ENCODE measurements at regions not wholly inside any gene's neighbourhood (a gene's known extent, or its start where the extent isn't known, plus 50 kb on each side); places are given as distances from the start of the nearest gene placed in this dataset.

DNA sequence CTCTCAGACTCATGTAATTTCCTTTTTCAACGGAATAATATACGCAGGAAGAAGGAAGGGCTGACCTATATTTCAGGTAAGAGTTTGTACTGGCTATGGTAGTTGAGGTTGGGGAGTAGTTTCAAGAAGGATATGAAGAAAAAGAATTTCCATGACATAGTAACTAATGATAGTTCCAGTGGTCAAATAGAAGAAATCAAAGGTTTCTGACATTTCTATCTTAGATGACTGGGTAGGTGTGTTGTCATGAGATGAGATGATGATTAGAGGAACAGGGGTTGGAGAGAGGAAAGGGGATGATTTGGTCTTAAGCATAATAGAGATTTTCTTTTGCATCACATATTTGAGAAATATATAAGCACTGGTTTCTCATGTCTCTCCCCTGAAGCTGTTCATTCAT is 166.0 kb downstream of the SPATA31D1 start (continued):
- TF ChIP-seq, protein P1, sequence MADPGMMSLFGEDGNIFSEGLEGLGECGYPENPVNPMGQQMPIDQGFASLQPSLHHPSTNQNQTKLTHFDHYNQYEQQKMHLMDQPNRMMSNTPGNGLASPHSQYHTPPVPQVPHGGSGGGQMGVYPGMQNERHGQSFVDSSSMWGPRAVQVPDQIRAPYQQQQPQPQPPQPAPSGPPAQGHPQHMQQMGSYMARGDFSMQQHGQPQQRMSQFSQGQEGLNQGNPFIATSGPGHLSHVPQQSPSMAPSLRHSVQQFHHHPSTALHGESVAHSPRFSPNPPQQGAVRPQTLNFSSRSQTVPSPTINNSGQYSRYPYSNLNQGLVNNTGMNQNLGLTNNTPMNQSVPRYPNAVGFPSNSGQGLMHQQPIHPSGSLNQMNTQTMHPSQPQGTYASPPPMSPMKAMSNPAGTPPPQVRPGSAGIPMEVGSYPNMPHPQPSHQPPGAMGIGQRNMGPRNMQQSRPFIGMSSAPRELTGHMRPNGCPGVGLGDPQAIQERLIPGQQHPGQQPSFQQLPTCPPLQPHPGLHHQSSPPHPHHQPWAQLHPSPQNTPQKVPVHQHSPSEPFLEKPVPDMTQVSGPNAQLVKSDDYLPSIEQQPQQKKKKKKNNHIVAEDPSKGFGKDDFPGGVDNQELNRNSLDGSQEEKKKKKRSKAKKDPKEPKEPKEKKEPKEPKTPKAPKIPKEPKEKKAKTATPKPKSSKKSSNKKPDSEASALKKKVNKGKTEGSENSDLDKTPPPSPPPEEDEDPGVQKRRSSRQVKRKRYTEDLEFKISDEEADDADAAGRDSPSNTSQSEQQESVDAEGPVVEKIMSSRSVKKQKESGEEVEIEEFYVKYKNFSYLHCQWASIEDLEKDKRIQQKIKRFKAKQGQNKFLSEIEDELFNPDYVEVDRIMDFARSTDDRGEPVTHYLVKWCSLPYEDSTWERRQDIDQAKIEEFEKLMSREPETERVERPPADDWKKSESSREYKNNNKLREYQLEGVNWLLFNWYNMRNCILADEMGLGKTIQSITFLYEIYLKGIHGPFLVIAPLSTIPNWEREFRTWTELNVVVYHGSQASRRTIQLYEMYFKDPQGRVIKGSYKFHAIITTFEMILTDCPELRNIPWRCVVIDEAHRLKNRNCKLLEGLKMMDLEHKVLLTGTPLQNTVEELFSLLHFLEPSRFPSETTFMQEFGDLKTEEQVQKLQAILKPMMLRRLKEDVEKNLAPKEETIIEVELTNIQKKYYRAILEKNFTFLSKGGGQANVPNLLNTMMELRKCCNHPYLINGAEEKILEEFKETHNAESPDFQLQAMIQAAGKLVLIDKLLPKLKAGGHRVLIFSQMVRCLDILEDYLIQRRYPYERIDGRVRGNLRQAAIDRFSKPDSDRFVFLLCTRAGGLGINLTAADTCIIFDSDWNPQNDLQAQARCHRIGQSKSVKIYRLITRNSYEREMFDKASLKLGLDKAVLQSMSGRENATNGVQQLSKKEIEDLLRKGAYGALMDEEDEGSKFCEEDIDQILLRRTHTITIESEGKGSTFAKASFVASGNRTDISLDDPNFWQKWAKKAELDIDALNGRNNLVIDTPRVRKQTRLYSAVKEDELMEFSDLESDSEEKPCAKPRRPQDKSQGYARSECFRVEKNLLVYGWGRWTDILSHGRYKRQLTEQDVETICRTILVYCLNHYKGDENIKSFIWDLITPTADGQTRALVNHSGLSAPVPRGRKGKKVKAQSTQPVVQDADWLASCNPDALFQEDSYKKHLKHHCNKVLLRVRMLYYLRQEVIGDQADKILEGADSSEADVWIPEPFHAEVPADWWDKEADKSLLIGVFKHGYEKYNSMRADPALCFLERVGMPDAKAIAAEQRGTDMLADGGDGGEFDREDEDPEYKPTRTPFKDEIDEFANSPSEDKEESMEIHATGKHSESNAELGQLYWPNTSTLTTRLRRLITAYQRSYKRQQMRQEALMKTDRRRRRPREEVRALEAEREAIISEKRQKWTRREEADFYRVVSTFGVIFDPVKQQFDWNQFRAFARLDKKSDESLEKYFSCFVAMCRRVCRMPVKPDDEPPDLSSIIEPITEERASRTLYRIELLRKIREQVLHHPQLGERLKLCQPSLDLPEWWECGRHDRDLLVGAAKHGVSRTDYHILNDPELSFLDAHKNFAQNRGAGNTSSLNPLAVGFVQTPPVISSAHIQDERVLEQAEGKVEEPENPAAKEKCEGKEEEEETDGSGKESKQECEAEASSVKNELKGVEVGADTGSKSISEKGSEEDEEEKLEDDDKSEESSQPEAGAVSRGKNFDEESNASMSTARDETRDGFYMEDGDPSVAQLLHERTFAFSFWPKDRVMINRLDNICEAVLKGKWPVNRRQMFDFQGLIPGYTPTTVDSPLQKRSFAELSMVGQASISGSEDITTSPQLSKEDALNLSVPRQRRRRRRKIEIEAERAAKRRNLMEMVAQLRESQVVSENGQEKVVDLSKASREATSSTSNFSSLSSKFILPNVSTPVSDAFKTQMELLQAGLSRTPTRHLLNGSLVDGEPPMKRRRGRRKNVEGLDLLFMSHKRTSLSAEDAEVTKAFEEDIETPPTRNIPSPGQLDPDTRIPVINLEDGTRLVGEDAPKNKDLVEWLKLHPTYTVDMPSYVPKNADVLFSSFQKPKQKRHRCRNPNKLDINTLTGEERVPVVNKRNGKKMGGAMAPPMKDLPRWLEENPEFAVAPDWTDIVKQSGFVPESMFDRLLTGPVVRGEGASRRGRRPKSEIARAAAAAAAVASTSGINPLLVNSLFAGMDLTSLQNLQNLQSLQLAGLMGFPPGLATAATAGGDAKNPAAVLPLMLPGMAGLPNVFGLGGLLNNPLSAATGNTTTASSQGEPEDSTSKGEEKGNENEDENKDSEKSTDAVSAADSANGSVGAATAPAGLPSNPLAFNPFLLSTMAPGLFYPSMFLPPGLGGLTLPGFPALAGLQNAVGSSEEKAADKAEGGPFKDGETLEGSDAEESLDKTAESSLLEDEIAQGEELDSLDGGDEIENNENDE (IDR thresholded peaks at IDR 0.05; ENCODE audit: low read depth, low read length) = no peak
- TF ChIP-seq, protein P2, sequence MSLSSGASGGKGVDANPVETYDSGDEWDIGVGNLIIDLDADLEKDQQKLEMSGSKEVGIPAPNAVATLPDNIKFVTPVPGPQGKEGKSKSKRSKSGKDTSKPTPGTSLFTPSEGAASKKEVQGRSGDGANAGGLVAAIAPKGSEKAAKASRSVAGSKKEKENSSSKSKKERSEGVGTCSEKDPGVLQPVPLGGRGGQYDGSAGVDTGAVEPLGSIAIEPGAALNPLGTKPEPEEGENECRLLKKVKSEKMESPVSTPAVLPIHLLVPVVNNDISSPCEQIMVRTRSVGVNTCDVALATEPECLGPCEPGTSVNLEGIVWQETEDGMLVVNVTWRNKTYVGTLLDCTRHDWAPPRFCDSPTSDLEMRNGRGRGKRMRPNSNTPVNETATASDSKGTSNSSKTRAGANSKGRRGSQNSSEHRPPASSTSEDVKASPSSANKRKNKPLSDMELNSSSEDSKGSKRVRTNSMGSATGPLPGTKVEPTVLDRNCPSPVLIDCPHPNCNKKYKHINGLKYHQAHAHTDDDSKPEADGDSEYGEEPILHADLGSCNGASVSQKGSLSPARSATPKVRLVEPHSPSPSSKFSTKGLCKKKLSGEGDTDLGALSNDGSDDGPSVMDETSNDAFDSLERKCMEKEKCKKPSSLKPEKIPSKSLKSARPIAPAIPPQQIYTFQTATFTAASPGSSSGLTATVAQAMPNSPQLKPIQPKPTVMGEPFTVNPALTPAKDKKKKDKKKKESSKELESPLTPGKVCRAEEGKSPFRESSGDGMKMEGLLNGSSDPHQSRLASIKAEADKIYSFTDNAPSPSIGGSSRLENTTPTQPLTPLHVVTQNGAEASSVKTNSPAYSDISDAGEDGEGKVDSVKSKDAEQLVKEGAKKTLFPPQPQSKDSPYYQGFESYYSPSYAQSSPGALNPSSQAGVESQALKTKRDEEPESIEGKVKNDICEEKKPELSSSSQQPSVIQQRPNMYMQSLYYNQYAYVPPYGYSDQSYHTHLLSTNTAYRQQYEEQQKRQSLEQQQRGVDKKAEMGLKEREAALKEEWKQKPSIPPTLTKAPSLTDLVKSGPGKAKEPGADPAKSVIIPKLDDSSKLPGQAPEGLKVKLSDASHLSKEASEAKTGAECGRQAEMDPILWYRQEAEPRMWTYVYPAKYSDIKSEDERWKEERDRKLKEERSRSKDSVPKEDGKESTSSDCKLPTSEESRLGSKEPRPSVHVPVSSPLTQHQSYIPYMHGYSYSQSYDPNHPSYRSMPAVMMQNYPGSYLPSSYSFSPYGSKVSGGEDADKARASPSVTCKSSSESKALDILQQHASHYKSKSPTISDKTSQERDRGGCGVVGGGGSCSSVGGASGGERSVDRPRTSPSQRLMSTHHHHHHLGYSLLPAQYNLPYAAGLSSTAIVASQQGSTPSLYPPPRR (CRISPR knock-in tag; IDR thresholded peaks at IDR 0.05; ENCODE audit: borderline replicate concordance) = no peak
- TF ChIP-seq FOS (IDR thresholded peaks at IDR 0.05; ENCODE audit: extremely low read depth, insufficient read length) (no peak), ZNF586 (CRISPR knock-in tag; conservative IDR thresholded peaks at IDR 0.05) (no peak), BRD9 (IDR thresholded peaks at IDR 0.05; ENCODE audit: low read depth, partially characterized antibody) (no peak), TARDBP (IDR thresholded peaks at IDR 0.05) (no peak)
- TF ChIP-seq, protein P3, sequence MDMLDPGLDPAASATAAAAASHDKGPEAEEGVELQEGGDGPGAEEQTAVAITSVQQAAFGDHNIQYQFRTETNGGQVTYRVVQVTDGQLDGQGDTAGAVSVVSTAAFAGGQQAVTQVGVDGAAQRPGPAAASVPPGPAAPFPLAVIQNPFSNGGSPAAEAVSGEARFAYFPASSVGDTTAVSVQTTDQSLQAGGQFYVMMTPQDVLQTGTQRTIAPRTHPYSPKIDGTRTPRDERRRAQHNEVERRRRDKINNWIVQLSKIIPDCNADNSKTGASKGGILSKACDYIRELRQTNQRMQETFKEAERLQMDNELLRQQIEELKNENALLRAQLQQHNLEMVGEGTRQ (CRISPR knock-in tag; IDR thresholded peaks at IDR 0.05) = no peak

Measured in K562 (cell line).